Activated CD8-positive, alpha-beta memory T cell treated with anti-CD3 and anti-CD28 coated beads, Interleukin-2, amount 50 U/mL, for 1 hour (primary cell): ENCODE measurements at regions not wholly inside any gene's neighbourhood (a gene's known extent, or its start where the extent isn't known, plus 50 kb on each side); places are given as distances from the start of the nearest gene placed in this dataset.
"Not testable (repeated sequence)": the region's sequence is repeated elsewhere in the genome, so short reads cannot be mapped to it uniquely, and the experiment has no call there.

ENCODE experiments used
- DNase-seq: peaks from one replicate; pipeline ENCODE4 v3.0.0-alpha.2; 2020; ENCODE audit errors: extremely low read depth

GRCh38 chr5:96483878-96484277 lies 50.8 kb upstream of the PCSK1 start:
- DNase-seq, result no peak

- no peak for DNase-seq
Observed at GRCh38 chr5:96487859-96488258, 54.8 kb upstream of the PCSK1 start.

- no peak for DNase-seq
Observed at GRCh38 chr5:96489532-96489931, 56.5 kb upstream of the PCSK1 start.

GRCh38 chr5:96492459-96493047 lies 59.5 kb upstream of the PCSK1 start:
- no peak for DNase-seq

GRCh38 chr5:96493219-96493790 lies 60.3 kb upstream of the PCSK1 start:
- no peak for DNase-seq

GRCh38 chr5:96495412-96495811 lies 62.4 kb upstream of the PCSK1 start:
- not testable (repeated sequence) for DNase-seq

GRCh38 chr5:96497027-96497426 lies 64.0 kb upstream of the PCSK1 start:
- not testable (repeated sequence) for DNase-seq

- DNase-seq, result no peak
Observed at GRCh38 chr5:96499753-96500345, 66.8 kb upstream of the PCSK1 start.

- DNase-seq, result no peak
Observed at GRCh38 chr5:96501991-96502646, 69.1 kb upstream of the PCSK1 start.

- no peak for DNase-seq
Observed at GRCh38 chr5:96503501-96504236, 70.6 kb upstream of the PCSK1 start.

- no peak for DNase-seq
Observed at GRCh38 chr5:96506376-96506775, 73.3 kb upstream of the PCSK1 start.

GRCh38 chr5:96506866-96507527 lies 73.9 kb upstream of the PCSK1 start:
- DNase-seq, result no peak

GRCh38 chr5:96509316-96509715 lies 76.3 kb upstream of the PCSK1 start:
- DNase-seq, result no peak

GRCh38 chr5:96509721-96510350 lies 76.8 kb upstream of the PCSK1 start:
- DNase-seq, result no peak

GRCh38 chr5:96516631-96517071 lies 83.6 kb upstream of the PCSK1 start:
- DNase-seq, result no peak

GRCh38 chr5:96517295-96517694 lies 84.2 kb upstream of the PCSK1 start:
- DNase-seq, result no peak

GRCh38 chr5:96520345-96520744 lies 87.3 kb upstream of the PCSK1 start:
- no peak for DNase-seq

- no peak for DNase-seq
Observed at GRCh38 chr5:96522635-96523355, 89.7 kb upstream of the PCSK1 start.

GRCh38 chr5:96527768-96528661 lies 95.0 kb upstream of the PCSK1 start:
- no peak for DNase-seq
